ENCODE measurements at regions not wholly inside any gene's neighbourhood (a gene's known extent, or its start where the extent isn't known, plus 50 kb on each side); places are given as distances from the start of the nearest gene placed in this dataset.

DNA sequence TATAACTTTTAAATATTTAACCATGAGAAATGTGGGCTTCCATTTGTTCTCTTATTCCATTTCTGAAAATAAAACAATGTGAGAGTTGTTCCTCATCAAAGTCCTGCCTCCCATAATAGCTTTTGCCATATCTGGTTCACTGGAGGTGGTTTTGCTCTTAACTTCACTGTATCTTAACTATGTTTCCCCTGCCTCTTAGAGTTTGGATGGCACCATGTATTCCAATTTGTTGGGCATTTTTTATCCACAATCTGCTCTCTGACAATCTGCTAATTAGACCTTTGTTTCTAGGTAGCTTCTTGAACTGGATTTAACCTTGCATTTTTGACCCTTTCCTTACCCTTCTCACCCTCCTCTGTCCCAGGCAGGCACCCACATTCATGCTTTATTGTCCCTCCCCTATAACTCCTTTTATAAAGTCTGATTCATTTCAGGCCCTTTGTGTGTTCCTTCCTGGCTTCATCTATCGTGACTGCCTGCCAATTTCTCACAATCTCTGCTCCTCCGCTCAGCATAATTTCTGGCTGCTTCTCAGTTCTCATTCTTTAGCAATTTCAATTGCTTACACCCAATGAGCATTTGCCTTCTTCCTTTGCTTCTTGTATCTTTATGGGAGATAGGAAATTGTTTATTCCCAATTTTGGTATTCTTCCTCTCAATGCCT, 144.2 kb upstream of the ARHGEF26 start:
- no peak for TF ChIP-seq EZH2 (IDR thresholded peaks at IDR 0.05; ENCODE audit: low read length, missing control alignments)
- TF ChIP-seq, protein P1, sequence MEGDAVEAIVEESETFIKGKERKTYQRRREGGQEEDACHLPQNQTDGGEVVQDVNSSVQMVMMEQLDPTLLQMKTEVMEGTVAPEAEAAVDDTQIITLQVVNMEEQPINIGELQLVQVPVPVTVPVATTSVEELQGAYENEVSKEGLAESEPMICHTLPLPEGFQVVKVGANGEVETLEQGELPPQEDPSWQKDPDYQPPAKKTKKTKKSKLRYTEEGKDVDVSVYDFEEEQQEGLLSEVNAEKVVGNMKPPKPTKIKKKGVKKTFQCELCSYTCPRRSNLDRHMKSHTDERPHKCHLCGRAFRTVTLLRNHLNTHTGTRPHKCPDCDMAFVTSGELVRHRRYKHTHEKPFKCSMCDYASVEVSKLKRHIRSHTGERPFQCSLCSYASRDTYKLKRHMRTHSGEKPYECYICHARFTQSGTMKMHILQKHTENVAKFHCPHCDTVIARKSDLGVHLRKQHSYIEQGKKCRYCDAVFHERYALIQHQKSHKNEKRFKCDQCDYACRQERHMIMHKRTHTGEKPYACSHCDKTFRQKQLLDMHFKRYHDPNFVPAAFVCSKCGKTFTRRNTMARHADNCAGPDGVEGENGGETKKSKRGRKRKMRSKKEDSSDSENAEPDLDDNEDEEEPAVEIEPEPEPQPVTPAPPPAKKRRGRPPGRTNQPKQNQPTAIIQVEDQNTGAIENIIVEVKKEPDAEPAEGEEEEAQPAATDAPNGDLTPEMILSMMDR (conservative IDR thresholded peaks at IDR 0.05 in 1 of 2, IDR thresholded peaks at IDR 0.05 in 1 of 2; ENCODE audit: low read depth in 1 of 2, low read length in 2 of 2): no peak

All from fibroblast of lung (primary cell).